NT2/D1 (cell line): ENCODE measurements at regions not wholly inside any gene's neighbourhood (a gene's known extent, or its start where the extent isn't known, plus 50 kb on each side); places are given as distances from the start of the nearest gene placed in this dataset.
"Not testable (repeated sequence)": the region's sequence is repeated elsewhere in the genome, so short reads cannot be mapped to it uniquely, and the experiment has no call there.

ENCODE experiments used
- DNase-seq: peaks from one replicate; pipeline ENCODE4 v3.0.0-alpha.2; 2011; ENCODE audit warnings: low read depth, low spot score
- H3K27me3 ChIP-seq: 2 replicates; pipeline ENCODE4 v1.6.0; 2011; ENCODE audit warnings: mild to moderate bottlenecking; ENCODE audit not compliant: insufficient read length, insufficient read depth
- H3K36me3 ChIP-seq: 2 replicates; pipeline ENCODE4 v1.6.1; 2011; ENCODE audit warnings: mild to moderate bottlenecking, low read length, mixed read lengths; ENCODE audit not compliant: insufficient read depth, insufficient read length
- H3K4me1 ChIP-seq: 2 replicates; pipeline ENCODE4 v1.5.1; 2011; ENCODE audit not compliant: insufficient read depth, insufficient read length
- H3K4me3 ChIP-seq: 2 replicates; pipeline ENCODE4 v1.5.1; 2011; ENCODE audit warnings: low read depth; ENCODE audit not compliant: insufficient read length
- H3K9ac ChIP-seq: 2 replicates; pipeline ENCODE4 v1.6.0; 2011; ENCODE audit warnings: low read depth; ENCODE audit not compliant: insufficient read length
- H3K9me3 ChIP-seq: 2 replicates; pipeline ENCODE4 v1.5.1; 2011; ENCODE audit warnings: mild to moderate bottlenecking, low read length; ENCODE audit not compliant: insufficient read depth
- YY1 ChIP-seq: IDR thresholded peaks from 2 replicates; pipeline ENCODE4 v1.6.1; 2011; ENCODE audit not compliant: insufficient read length, insufficient read depth

GRCh38 chr17:30711626-30712507, 112.6 kb downstream of the CRLF3 start:
- not testable (repeated sequence) for H3K27me3 ChIP-seq, DNase-seq, H3K9me3 ChIP-seq, H3K4me1 ChIP-seq, H3K9ac ChIP-seq, H3K36me3 ChIP-seq, H3K4me3 ChIP-seq

- H3K4me1 ChIP-seq, H3K27me3 ChIP-seq, H3K9me3 ChIP-seq, DNase-seq, H3K36me3 ChIP-seq: not testable (repeated sequence)
- Histone ChIP-seq H3K4me3 (peak overlapping the region; percentile 58), H3K9ac (peak overlapping the region; percentile 77)
Measured at GRCh38 chr17:30711176-30711575, 113.3 kb downstream of the CRLF3 start.

GRCh38 chr17:30710276-30711088, 114.0 kb downstream of the CRLF3 start:
- not testable (repeated sequence) for H3K27me3 ChIP-seq, H3K9me3 ChIP-seq, H3K36me3 ChIP-seq, DNase-seq, H3K4me1 ChIP-seq
- TF ChIP-seq YY1: peak; percentile 72
- peak overlapping the region; percentile 58 for H3K4me3 ChIP-seq
- peak overlapping the region; percentile 77 for H3K9ac ChIP-seq

GRCh38 chr17:30709561-30710275, 114.8 kb downstream of the CRLF3 start:
- Histone ChIP-seq H3K4me3 (peak overlapping the region; percentile 58), H3K9ac (peak overlapping the region; percentile 77)
- not testable (repeated sequence) for H3K27me3 ChIP-seq, H3K36me3 ChIP-seq, H3K9me3 ChIP-seq, DNase-seq, H3K4me1 ChIP-seq

GRCh38 chr17:30709096-30709495, 115.4 kb downstream of the CRLF3 start:
- H3K4me1 ChIP-seq, H3K36me3 ChIP-seq, H3K9me3 ChIP-seq, H3K27me3 ChIP-seq, DNase-seq: not testable (repeated sequence)
- Histone ChIP-seq H3K9ac (peak overlapping the region; percentile 56), H3K4me3 (peak overlapping the region; percentile 62)

- Histone ChIP-seq H3K4me3 (peak overlapping the region; percentile 62), H3K9ac (peak overlapping the region; percentile 77)
- DNase-seq: peak; percentile 79
- not testable (repeated sequence) for H3K9me3 ChIP-seq, H3K4me1 ChIP-seq, H3K36me3 ChIP-seq, H3K27me3 ChIP-seq
Measured at GRCh38 chr17:30708241-30709078, 116.0 kb downstream of the CRLF3 start.

- not testable (repeated sequence) for H3K9me3 ChIP-seq, H3K27me3 ChIP-seq, H3K36me3 ChIP-seq, H3K4me1 ChIP-seq, DNase-seq
- H3K9ac ChIP-seq: peak overlapping the region; percentile 77
- peak overlapping the region; percentile 62 for H3K4me3 ChIP-seq
Measured at GRCh38 chr17:30707724-30708240, 116.7 kb downstream of the CRLF3 start.

- not testable (repeated sequence) for H3K36me3 ChIP-seq, H3K9me3 ChIP-seq, DNase-seq, H3K4me1 ChIP-seq, H3K27me3 ChIP-seq
- Histone ChIP-seq H3K4me3 (peak overlapping the region; percentile 62), H3K9ac (peak overlapping the region; percentile 59)
Measured at GRCh38 chr17:30706461-30707335, 117.8 kb downstream of the CRLF3 start.

GRCh38 chr17:30706004-30706403, 118.5 kb downstream of the CRLF3 start:
- peak overlapping the region; percentile 50 for H3K9ac ChIP-seq
- not testable (repeated sequence) for H3K4me1 ChIP-seq, H3K27me3 ChIP-seq, DNase-seq, H3K9me3 ChIP-seq, H3K36me3 ChIP-seq, H3K4me3 ChIP-seq
